Tibial nerve (tissue), 4 donors: ENCODE measurements at regions not wholly inside any gene's neighbourhood (a gene's known extent, or its start where the extent isn't known, plus 50 kb on each side); places are given as distances from the start of the nearest gene placed in this dataset.
"Not testable (repeated sequence)": the region's sequence is repeated elsewhere in the genome, so short reads cannot be mapped to it uniquely, and the experiment has no call there.

Experiments used
- DNase-seq, 2 donors: peaks; one replicate each; pipeline ENCODE4 v3.0.0-alpha.2; 2019; ENCODE audit warnings: low spot score in 2 of 2
- H3K27ac ChIP-seq, 4 donors: fragments of 200-600 bp; sonication (generic) in 3 of 4; one replicate each; pipeline ENCODE4 v1.5.1; 2017 to 2019; ENCODE audit warnings: mild to moderate bottlenecking in 1 of 4
- H3K27me3 ChIP-seq, 2 donors: fragments of 200-600 bp; sonication (generic) in 1 of 2; one replicate each; pipeline versions ENCODE4 v1.5.1 to v1.6.0; 2017 to 2019
- H3K36me3 ChIP-seq, 3 donors: fragments of 200-600 bp; sonication (generic); one replicate each; pipeline ENCODE4 v1.5.1; 2018 to 2019
- H3K4me1 ChIP-seq, 4 donors: fragments of 200-600 bp; sonication (generic) in 3 of 4; one replicate each; pipeline ENCODE4 v1.5.1; 2017 to 2019
- H3K4me3 ChIP-seq, 4 donors: fragments of 200-600 bp; sonication (generic) in 3 of 4; one replicate each; pipeline ENCODE4 v1.5.1; 2017 to 2019; ENCODE audit warnings: mild to moderate bottlenecking in 1 of 4, moderate library complexity in 1 of 4
- H3K9me3 ChIP-seq, 4 donors: fragments of 200-600 bp; sonication (generic) in 3 of 4; one replicate each; pipeline ENCODE4 v1.5.1; 2017 to 2019
- WGBS, 2 donors: methylation state at CpG; one replicate each; pipeline ENCODE4 v1.1.5; 2018; 5-methylcytosine and 5-hydroxymethylcytosine counted together

- H3K9me3 ChIP-seq, H3K4me3 ChIP-seq, H3K27ac ChIP-seq, H3K27me3 ChIP-seq, H3K36me3 ChIP-seq, DNase-seq, H3K4me1 ChIP-seq: not testable (repeated sequence)
- WGBS, 2 donors = no CpG with 5 or more reads among the region's 5 CpGs
Measured at GRCh38 chr16:18263046-18263445, 73.5 kb downstream of the NPIPA8 start.

- H3K9me3 ChIP-seq, H3K36me3 ChIP-seq, DNase-seq, H3K4me1 ChIP-seq, H3K27me3 ChIP-seq, H3K27ac ChIP-seq, H3K4me3 ChIP-seq: not testable (repeated sequence)
- WGBS, 2 donors = 69% methylated on average over 2 of the region's 2 CpGs; no CpG with 5 or more reads in 1 of the 2 donors
Measured at GRCh38 chr16:18261848-18262247, 74.7 kb downstream of the NPIPA8 start.

GRCh38 chr16:18259496-18260176, 76.9 kb downstream of the NPIPA8 start:
- H3K27me3 ChIP-seq, DNase-seq, H3K4me3 ChIP-seq, H3K9me3 ChIP-seq, H3K4me1 ChIP-seq, H3K27ac ChIP-seq, H3K36me3 ChIP-seq: not testable (repeated sequence)
- WGBS, 2 donors = 0% methylated on average over 3 to 5 of the region's 10 CpGs

GRCh38 chr16:18252943-18253342, 83.6 kb downstream of the NPIPA8 start:
- not testable (repeated sequence) for H3K4me3 ChIP-seq, H3K27ac ChIP-seq, H3K4me1 ChIP-seq, H3K27me3 ChIP-seq, H3K9me3 ChIP-seq, H3K36me3 ChIP-seq, DNase-seq
- WGBS, 2 donors = no CpG with 5 or more reads among the region's 5 CpGs

GRCh38 chr16:18230505-18230904, 106.0 kb downstream of the NPIPA8 start:
- H3K27me3 ChIP-seq, H3K27ac ChIP-seq, H3K9me3 ChIP-seq, H3K4me1 ChIP-seq, H3K4me3 ChIP-seq, H3K36me3 ChIP-seq, DNase-seq: not testable (repeated sequence)
- WGBS, 2 donors = 8 to 20% methylated on average over 4 to 9 of the region's 13 CpGs

GRCh38 chr16:18222054-18223009, 114.2 kb downstream of the NPIPA8 start:
- DNase-seq, H3K9me3 ChIP-seq, H3K36me3 ChIP-seq, H3K4me1 ChIP-seq, H3K4me3 ChIP-seq, H3K27ac ChIP-seq, H3K27me3 ChIP-seq: not testable (repeated sequence)
- WGBS, 2 donors = 45 to 47% methylated on average over 10 to 13 of the region's 24 CpGs

GRCh38 chr16:18217741-18218140, 118.8 kb downstream of the NPIPA8 start:
- WGBS, 2 donors = no CpG with 5 or more reads among the region's 9 CpGs
- not testable (repeated sequence) for H3K9me3 ChIP-seq, H3K27ac ChIP-seq, H3K4me3 ChIP-seq, H3K4me1 ChIP-seq, H3K27me3 ChIP-seq, DNase-seq, H3K36me3 ChIP-seq

GRCh38 chr16:18216814-18217213, 119.7 kb downstream of the NPIPA8 start:
- not testable (repeated sequence) for H3K36me3 ChIP-seq, H3K4me3 ChIP-seq, H3K4me1 ChIP-seq, H3K9me3 ChIP-seq, DNase-seq, H3K27ac ChIP-seq, H3K27me3 ChIP-seq
- WGBS, 2 donors = 15 to 32% methylated on average over 7 to 8 of the region's 9 CpGs

- not testable (repeated sequence) for H3K27me3 ChIP-seq, DNase-seq, H3K4me3 ChIP-seq, H3K36me3 ChIP-seq, H3K27ac ChIP-seq, H3K9me3 ChIP-seq, H3K4me1 ChIP-seq
- 35 to 47% methylated on average over 4 of the region's 4 CpGs for WGBS, 2 donors
Measured at GRCh38 chr16:18213810-18214209, 122.7 kb downstream of the NPIPA8 start.

- H3K27ac ChIP-seq, DNase-seq: not testable (repeated sequence)
- 85 to 90% methylated on average over 4 of the region's 4 CpGs for WGBS, 2 donors
Measured at GRCh38 chr16:18211505-18211904, 125.0 kb downstream of the NPIPA8 start.

GRCh38 chr16:18204786-18205185, 131.8 kb downstream of the NPIPA8 start:
- DNase-seq, H3K4me3 ChIP-seq, H3K27me3 ChIP-seq, H3K4me1 ChIP-seq, H3K9me3 ChIP-seq, H3K36me3 ChIP-seq, H3K27ac ChIP-seq: not testable (repeated sequence)
- no CpG with 5 or more reads among the region's 1 CpG for WGBS, 2 donors

More at GRCh38 chr16:18211505-18211904, 125.0 kb downstream of the NPIPA8 start:
- H3K4me1 ChIP-seq, H3K4me3 ChIP-seq, H3K9me3 ChIP-seq, H3K36me3 ChIP-seq, H3K27me3 ChIP-seq: not testable (repeated sequence)

- H3K27me3 ChIP-seq, H3K36me3 ChIP-seq, H3K4me1 ChIP-seq, DNase-seq, H3K27ac ChIP-seq, H3K9me3 ChIP-seq, H3K4me3 ChIP-seq: not testable (repeated sequence)
- WGBS, 2 donors = 65 to 75% methylated on average over 2 to 3 of the region's 3 CpGs
Measured at GRCh38 chr16:18204309-18204708, 132.2 kb downstream of the NPIPA8 start.

GRCh38 chr16:18201511-18201910, 135.0 kb downstream of the NPIPA8 start:
- not testable (repeated sequence) for DNase-seq, H3K27me3 ChIP-seq, H3K4me1 ChIP-seq, H3K4me3 ChIP-seq, H3K9me3 ChIP-seq, H3K36me3 ChIP-seq, H3K27ac ChIP-seq
- 82 to 87% methylated on average over 3 of the region's 3 CpGs for WGBS, 2 donors

GRCh38 chr16:18192389-18192788, 144.1 kb downstream of the NPIPA8 start:
- H3K27ac ChIP-seq, DNase-seq, H3K27me3 ChIP-seq, H3K9me3 ChIP-seq, H3K36me3 ChIP-seq, H3K4me3 ChIP-seq, H3K4me1 ChIP-seq: not testable (repeated sequence)
- WGBS, 2 donors = 91 to 100% methylated on average over 1 to 2 of the region's 2 CpGs
